ENCODE measurements at regions not wholly inside any gene's neighbourhood (a gene's known extent, or its start where the extent isn't known, plus 50 kb on each side); places are given as distances from the start of the nearest gene placed in this dataset.

- DNase-seq = no peak
- ATAC-seq = no peak
- intact Hi-C loops (cut with DNase I; ENCODE audit: low total_unique reads) (no loop called here), in situ Hi-C loops (cut with MboI; ENCODE audit: low sequenced_read_pairs in 4 of 4) (no loop called here)
- H3K36me3 ChIP-seq = no peaks in the 10 kb centered on the region
- no peak overlapping the region for H3K4me3 ChIP-seq
- H3K27ac ChIP-seq = no peak overlapping the region
- H3K4me1 ChIP-seq = no peaks in the 10 kb centered on the region
- no peaks in the 10 kb centered on the region for H3K27me3 ChIP-seq
- H3K9me3 ChIP-seq = no peaks in the 10 kb centered on the region
- TF ChIP-seq, protein P1, sequence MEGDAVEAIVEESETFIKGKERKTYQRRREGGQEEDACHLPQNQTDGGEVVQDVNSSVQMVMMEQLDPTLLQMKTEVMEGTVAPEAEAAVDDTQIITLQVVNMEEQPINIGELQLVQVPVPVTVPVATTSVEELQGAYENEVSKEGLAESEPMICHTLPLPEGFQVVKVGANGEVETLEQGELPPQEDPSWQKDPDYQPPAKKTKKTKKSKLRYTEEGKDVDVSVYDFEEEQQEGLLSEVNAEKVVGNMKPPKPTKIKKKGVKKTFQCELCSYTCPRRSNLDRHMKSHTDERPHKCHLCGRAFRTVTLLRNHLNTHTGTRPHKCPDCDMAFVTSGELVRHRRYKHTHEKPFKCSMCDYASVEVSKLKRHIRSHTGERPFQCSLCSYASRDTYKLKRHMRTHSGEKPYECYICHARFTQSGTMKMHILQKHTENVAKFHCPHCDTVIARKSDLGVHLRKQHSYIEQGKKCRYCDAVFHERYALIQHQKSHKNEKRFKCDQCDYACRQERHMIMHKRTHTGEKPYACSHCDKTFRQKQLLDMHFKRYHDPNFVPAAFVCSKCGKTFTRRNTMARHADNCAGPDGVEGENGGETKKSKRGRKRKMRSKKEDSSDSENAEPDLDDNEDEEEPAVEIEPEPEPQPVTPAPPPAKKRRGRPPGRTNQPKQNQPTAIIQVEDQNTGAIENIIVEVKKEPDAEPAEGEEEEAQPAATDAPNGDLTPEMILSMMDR (IDR thresholded peaks at IDR 0.05 in 4 of 5, conservative IDR thresholded peaks at IDR 0.05 in 1 of 5) = no peak
- TF ChIP-seq POLR2A (IDR thresholded peaks at IDR 0.05) = no peak
Observed at GRCh38 chr2:22274661-22275060, 1110.3 kb upstream of the KLHL29 start.

DNA sequence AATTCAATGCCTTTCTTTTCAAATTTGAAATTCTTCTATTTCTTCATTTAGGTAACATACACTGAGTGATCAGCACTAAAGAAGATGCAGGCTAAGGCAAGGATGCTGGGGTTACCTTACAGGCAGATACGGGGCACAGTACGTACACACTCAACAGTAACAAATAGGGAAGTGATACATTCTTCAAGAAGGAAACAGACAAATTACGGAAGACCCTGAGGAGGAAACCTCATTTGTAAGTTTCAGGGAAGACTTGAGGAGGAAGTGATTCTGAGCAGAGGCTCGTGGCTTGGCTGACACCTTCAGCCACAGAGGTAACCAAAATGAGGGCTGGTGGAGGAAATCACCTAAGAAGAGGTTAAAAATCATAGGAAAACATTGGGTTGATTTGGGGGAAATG, 1108.3 kb upstream of the KLHL29 start:
- in situ Hi-C loops (cut with MboI; ENCODE audit: low sequenced_read_pairs in 4 of 4) (no loop called here), intact Hi-C loops (cut with DNase I; ENCODE audit: low total_unique reads) (no loop called here)
- Histone ChIP-seq H3K4me1 (no peaks in the 10 kb centered on the region), H3K9me3 (no peaks in the 10 kb centered on the region), H3K4me3 (no peak overlapping the region), H3K27ac (no peak overlapping the region), H3K36me3 (no peaks in the 10 kb centered on the region), H3K27me3 (no peaks in the 10 kb centered on the region)
- no peak for TF ChIP-seq POLR2A (IDR thresholded peaks at IDR 0.05)
- TF ChIP-seq, protein P1 (IDR thresholded peaks at IDR 0.05 in 4 of 5, conservative IDR thresholded peaks at IDR 0.05 in 1 of 5) = no peak
- DNase-seq (no peak), ATAC-seq (no peak)

- Histone ChIP-seq H3K4me3 (no peak overlapping the region), H3K4me1 (no peaks in the 10 kb centered on the region), H3K9me3 (no peaks in the 10 kb centered on the region), H3K27me3 (no peaks in the 10 kb centered on the region), H3K36me3 (no peaks in the 10 kb centered on the region), H3K27ac (no peak overlapping the region)
- DNase-seq (no peak), ATAC-seq (no peak)
- TF ChIP-seq, protein P1 (IDR thresholded peaks at IDR 0.05 in 4 of 5, conservative IDR thresholded peaks at IDR 0.05 in 1 of 5) = no peak
- TF ChIP-seq POLR2A (IDR thresholded peaks at IDR 0.05) = no peak
- in situ Hi-C loops (cut with MboI; ENCODE audit: low sequenced_read_pairs in 4 of 4) (no loop called here), intact Hi-C loops (cut with DNase I; ENCODE audit: low total_unique reads) (no loop called here)
Observed at GRCh38 chr2:22279541-22279940, 1105.4 kb upstream of the KLHL29 start.

GRCh38 chr2:22281033-22281432, 1103.9 kb upstream of the KLHL29 start:
- in situ Hi-C loops (cut with MboI; ENCODE audit: low sequenced_read_pairs in 4 of 4) (no loop called here), intact Hi-C loops (cut with DNase I; ENCODE audit: low total_unique reads) (no loop called here)
- no peak for TF ChIP-seq POLR2A (IDR thresholded peaks at IDR 0.05)
- TF ChIP-seq, protein P1 (IDR thresholded peaks at IDR 0.05 in 4 of 5, conservative IDR thresholded peaks at IDR 0.05 in 1 of 5) = no peak
- H3K9me3 ChIP-seq = no peaks in the 10 kb centered on the region
- no peak for DNase-seq
- ATAC-seq = no peak
- H3K27ac ChIP-seq = no peak overlapping the region
- no peak overlapping the region for H3K4me3 ChIP-seq
- no peaks in the 10 kb centered on the region for H3K27me3 ChIP-seq
- H3K4me1 ChIP-seq = no peaks in the 10 kb centered on the region
- H3K36me3 ChIP-seq = no peaks in the 10 kb centered on the region

DNA sequence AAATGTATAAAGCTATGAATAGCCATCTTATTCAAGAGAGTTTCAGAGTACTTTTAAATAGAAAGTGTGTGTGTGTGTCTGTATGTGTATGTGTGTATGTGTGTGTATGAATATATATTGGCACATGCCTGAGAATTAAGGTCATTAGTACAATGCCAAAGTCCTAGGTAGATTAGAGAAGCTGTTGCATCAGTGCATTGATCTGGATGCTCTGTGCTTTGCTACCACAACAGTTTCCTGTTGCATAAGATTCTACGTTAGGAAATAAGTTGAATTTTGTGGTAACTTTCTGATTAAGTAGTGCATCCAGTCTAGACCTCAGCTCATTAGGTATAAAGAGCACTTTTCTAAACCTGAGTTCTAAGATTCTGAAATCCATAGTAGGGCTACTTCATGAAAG, 1102.8 kb upstream of the KLHL29 start:
- Histone ChIP-seq H3K27me3 (no peaks in the 10 kb centered on the region), H3K36me3 (no peaks in the 10 kb centered on the region), H3K4me1 (no peaks in the 10 kb centered on the region), H3K4me3 (no peak overlapping the region), H3K27ac (no peak overlapping the region), H3K9me3 (no peaks in the 10 kb centered on the region)
- intact Hi-C loops (cut with DNase I; ENCODE audit: low total_unique reads) = no loop called here
- DNase-seq = no peak
- ATAC-seq = no peak
- TF ChIP-seq POLR2A (IDR thresholded peaks at IDR 0.05) = no peak
- TF ChIP-seq, protein P1 (IDR thresholded peaks at IDR 0.05 in 4 of 5, conservative IDR thresholded peaks at IDR 0.05 in 1 of 5) = no peak
- in situ Hi-C loops (cut with MboI; ENCODE audit: low sequenced_read_pairs in 4 of 4) = no loop called here

Data from gastrocnemius medialis (tissue), 4 donors.